GM19455 (cell line): ENCODE measurements at regions not wholly inside any gene's neighbourhood (a gene's known extent, or its start where the extent isn't known, plus 50 kb on each side); places are given as distances from the start of the nearest gene placed in this dataset.

Experiments
- ATAC-seq: cut with Tn5 transposase; IDR thresholded peaks from one replicate; pipeline ENCODE4 v1.9.1; 2021; ENCODE audit not compliant: unreplicated experiment

DNA sequence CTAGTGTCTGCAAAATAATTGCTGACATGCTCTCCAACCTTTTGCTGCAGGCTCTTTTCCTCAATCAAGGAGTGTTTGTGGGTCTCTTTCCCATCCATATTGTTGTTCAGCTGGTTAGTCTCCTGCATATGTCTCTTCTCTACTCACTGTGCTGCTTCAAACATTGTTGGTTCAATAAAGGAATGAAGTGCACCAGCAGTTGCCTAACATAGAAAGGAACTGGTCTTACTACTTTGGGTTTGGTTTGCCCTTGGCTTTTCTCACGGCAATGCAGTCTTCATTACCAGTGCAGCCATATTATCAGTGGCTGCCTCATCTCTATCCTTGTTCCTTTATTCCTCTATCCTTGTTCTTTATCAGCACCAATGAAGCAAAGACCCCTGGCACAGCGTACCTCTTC lies 169.7 kb upstream of the TPK1 start:
- no peak for ATAC-seq

DNA sequence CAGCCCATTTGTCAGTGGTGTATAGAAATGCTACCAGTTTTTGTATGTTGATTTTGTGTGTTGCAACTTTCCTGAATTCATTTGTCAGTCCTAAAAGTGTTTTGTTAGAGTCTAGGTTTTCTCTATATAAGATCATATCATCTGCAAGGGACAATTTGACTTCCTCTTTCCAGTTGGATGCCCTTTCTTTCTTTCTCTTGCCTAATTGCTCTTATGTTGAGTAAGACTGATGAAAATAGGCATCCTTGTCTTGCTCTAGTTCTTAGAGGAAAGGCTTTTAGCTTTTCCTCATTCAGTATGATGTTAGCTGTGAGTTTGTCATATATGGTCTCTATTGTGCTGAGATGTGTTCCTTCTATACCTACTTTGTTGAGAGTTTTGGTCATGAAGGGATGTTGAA lies 161.7 kb upstream of the TPK1 start:
- no peak for ATAC-seq

DNA sequence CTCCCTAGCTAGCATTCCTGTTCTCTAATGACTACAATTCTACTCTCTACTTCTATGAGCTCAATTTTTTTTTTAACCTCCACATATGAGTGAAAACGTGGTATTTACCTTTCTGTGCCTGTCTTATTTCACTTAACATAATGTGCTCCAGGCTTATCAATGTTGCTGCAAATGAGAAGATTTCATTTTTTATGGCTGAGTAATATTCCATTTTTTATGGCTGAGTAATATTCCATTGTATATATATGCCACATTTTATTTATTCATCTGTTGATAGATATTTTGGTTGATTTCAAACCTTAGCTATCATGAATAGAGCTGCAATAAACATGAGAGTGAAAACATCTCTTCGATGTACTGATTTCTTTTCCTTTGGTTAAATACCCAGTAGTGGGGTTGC lies 159.6 kb upstream of the TPK1 start:
- ATAC-seq, result no peak

DNA sequence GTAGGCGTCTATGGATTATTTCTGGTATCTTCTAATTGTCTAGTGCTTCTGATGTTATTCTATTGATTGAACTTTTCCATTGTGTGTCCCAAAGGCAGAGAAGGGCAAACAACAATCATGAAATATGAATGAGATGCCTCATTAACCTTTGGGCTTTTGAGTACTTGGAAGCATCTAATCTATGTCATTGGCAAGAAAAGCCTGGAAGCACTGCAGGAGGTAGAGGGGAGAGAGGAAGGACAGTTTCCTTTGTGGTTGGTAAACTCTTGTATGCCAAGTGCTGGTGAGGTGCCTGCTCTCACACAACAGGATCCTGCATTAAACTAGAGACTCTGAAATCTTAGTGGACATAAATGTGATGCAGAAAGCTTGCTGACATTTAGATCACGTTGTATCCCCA lies 155.2 kb upstream of the TPK1 start:
- ATAC-seq, result no peak

DNA sequence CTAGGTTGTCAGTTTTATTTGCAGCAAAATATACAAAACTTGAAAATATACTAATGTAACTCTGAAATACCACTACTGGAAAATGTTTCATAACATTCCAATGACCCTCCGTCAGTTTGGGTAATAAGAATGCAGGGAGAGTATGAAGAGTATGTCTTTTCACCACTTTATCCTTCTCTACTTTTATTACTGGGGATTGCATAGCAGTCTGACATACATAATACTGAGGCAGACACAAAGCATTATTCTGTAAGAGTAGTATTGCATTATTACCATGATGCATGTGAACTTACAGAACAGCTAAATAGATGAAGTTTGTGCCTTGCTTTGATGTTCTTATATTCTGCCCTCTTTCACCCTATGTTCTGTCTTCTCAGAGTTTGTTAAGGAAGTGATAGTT lies 151.8 kb upstream of the TPK1 start:
- no peak for ATAC-seq

DNA sequence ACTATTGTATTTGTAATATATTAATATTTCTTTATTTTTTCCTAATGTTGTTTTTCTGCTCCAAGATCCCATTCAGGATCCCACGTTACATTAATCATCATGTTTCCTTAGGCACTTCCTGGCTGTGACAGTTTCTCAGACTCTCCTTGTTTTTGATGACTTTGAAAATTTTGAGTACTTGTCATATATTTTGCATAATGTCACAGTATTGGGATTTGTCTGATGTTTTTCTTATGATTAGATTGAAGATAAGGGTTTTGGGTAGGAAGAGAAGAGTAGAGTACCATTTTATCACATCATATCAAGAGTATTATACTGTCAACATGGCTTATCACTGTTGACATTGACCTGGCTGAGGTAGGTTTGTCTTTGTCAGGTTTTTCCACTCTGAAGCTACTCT lies 146.3 kb upstream of the TPK1 start:
- no peak for ATAC-seq

DNA sequence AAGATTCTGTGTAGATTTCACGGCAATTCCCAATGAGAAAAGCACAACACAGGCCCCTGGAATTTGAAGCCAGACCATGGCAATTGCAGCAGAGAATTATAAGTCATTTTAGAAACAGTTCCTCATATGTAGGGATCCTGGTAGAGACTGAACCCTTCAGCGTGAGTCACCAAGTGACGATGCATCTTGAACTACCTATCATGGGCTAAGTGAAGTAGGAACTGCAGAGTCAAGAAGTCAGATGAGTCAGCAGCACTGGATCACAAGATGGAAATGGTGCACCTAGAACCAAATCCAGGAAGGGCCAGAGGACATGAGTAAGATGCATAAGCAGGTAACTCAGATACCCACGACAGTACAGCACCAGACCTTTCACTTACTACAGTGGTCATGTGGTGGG lies 140.0 kb upstream of the TPK1 start:
- ATAC-seq, result no peak

DNA sequence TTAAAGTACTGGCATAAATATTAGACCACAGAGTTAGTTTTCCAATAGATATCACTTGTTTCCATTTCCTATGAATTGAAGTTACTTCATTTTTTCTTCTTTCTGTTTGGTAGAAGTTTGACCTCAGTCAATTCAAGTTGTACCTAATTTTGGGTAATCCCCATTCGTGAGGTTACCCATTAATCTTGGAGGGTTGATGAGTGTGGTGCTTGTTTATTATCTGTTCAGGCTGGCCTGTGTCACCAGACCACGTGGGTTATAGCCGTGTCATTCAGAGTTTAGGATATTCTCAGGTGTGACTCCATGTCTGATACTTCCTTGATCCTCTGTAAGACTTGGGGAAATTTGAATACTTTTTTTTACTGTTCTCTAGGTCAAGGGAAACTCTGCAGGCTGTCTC lies 133.9 kb upstream of the TPK1 start:
- no peak for ATAC-seq

DNA sequence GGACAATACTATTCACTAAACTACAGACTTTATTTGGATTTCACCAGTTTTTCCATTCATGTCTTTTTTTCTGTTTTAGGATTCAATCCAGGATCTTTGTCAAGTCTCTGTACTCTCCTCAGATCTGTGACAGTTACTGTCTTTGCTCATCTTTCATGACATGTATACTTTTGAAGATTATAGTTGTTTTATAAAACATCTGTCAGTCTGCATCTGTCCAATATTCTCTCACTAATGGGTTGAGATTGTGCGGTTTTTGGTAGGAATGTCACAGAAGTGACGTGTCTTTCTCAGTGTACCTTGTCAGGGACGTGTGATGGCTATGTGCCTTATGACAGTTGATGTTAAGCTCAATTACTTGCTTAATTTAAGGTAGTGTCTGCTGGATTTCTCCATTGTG lies 124.9 kb upstream of the TPK1 start:
- no peak for ATAC-seq

DNA sequence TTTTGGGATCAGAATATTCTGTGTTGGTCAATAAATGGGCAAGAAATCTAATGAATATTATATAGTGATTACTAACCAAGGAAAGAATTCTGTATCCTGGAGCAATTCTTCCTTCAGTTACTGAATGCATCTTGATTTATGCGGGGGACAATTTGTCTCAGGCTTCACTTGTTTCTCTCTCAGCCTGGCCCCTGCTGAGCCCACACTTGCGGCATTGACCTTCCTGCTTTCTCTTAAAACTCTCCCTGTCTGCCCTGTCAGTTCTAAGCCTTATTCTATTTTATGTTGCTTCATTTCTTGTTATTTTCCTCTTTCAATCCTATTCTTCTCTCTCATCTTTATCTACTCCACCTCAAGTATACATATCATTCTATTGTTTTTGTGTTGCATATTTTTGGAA lies 122.1 kb upstream of the TPK1 start:
- ATAC-seq, result no peak

DNA sequence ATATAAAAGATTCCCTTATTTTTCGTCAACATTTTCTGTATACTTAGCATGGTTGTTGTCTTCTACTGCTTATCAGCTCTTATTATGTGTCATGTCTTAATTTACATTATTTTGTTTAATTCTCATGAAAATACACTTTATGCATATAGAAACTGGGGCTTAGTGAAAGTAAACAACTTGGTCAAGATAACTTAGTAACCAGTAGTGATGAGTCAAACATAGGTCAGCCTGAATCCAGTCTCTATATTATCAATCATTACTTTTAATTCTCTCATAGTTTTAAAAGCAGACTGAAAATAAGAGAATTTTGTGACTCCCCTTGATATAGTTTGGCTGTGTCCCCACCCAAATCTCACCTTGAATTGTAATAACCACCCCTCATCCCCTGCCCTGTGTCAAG lies 119.6 kb upstream of the TPK1 start:
- no peak for ATAC-seq

DNA sequence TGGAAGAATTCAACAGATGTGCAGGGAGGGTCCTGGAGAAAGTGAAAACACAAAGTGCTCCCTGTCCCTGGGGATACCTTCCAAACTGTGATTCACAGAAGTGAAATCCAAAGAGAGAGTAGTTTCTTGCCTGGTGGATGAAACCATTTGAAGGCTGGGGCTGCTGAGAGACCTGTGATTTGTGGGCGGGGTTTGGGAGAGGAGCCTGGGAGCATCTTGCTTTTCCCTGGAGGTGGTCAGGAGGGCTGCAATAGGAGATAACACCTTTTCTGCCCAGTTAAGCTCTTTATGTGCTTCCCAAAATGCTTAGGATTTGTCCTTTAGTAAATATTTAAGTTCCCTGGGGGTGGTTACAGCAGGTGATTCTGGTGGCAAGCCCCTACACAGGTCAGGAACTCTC lies 105.3 kb upstream of the TPK1 start:
- ATAC-seq, result no peak

DNA sequence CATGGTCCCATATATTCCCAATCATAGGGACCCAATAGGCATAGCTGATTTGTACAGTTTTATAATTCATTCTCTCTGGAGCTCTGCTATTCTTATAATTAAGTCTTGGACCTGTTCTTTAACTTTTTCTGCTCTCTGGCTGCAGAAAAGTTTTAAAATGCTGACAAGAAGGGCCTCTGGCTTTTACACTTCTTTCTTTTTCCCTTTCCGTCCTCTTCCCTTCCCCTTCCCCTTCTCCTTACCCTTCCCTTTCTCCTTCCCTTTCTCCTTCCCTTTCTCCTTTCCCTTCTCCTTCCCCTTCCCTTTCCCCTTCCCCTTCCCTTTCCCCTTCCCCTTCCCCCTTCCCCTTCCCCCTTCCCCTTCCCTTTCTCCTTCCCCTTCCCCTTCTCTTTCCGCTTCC lies 101.3 kb upstream of the TPK1 start:
- no peak for ATAC-seq

DNA sequence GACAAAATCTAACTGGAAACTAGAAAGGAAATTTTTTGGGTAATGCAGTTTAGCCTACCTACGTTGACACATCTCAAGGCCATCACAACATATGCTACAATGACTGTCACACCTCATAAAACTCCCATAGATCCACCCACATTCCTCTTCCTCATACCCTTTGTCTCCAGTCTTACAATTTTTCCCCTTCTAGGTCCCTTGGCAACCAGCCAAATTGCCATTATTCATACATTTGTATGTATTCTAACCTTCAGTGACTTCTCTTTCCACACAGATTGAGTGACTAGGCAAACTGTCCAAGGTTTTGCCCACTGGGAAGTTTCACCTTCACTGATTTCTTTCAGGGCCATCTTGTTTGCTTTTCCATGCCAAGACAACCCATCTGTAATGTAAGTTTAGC lies 100.5 kb upstream of the TPK1 start:
- no peak for ATAC-seq

DNA sequence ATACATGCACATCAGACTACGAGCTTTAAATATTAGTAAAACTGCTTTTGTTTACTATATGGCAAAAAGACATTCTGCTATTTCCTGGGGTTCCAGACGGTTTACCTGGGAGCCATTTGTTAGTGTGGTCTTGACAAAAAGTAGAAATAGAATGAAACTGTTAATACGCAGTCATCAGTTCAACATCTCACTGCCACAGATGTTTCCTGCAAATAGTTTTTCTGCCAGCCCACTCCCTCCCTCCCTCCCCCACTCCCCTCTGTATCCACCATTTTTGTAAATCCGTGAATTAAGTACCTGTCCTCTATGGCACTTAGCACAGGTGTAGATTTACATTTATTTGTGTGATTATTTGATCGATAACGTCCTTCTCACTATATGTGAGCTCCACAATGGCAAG lies 74.6 kb upstream of the TPK1 start:
- ATAC-seq, result no peak

DNA sequence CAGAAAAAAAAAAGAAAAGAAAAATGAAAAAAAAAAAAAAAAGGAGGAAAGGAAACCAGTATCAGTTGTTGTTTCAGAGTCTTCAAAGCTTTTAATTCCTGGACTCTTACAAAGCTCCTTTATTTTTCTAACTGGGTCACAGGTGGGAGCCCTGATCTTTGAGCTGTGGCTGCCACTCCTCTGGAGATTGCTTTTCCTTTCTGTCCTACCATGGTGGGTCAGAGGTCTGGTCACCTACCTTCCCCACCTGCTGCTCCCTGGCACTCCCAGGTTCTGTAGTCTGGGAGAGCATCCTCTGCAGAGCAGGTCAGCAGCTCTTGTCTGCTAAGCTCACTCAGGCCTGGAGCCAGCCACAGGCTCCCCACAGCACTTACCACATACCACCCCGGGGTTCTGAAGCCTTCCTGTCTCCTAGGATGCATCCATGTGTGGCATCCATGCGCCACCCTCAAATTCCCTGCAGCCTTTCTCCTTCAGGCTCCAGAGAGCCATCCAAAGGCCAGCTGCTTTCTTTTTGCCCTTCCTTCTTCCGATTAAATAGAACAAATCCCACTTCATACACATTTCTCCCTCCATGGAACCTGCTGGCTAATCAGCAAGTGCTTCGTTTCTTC lies 73.2 kb upstream of the TPK1 start:
- ATAC-seq, result no peak

DNA sequence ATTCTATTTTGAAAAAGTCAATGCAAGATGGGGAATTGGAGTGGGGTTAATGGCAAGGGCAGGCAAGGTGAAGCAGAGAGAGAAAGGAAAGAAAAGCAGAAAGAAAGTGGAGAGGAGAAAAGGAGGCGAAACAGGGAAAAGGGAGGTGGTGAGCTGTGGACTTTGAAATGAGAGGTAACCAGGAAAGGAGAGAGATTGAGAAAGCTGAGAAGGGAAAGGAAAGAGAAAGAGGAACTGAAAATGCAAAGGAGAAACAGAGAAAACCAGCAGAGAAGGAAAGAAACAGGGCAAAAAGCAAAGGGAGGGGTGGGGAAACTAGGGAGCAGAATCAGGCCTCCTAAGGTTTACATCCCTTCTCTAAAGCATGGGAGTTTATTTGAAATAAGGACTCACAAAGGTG lies 72.5 kb upstream of the TPK1 start:
- no peak for ATAC-seq

DNA sequence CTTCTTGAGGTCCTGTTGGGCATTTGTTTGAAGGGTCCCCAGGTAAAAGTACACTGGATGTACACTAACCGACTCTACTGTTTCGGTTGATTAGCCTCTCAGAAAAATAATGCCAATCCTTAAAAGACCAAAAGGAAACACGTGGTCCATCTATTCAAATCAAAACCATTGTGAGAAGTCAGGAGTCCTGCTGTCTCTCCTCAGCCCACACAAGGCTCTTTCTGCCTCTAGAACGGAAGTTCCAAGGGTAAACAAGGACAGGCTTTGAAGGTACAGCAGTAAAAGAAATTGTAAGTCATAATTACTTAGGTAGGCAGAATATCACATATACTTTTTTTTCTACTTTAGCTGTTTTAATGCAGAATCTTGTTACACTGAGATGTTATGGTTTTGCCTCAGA lies 71.7 kb upstream of the TPK1 start:
- ATAC-seq, result peak; percentile 62

DNA sequence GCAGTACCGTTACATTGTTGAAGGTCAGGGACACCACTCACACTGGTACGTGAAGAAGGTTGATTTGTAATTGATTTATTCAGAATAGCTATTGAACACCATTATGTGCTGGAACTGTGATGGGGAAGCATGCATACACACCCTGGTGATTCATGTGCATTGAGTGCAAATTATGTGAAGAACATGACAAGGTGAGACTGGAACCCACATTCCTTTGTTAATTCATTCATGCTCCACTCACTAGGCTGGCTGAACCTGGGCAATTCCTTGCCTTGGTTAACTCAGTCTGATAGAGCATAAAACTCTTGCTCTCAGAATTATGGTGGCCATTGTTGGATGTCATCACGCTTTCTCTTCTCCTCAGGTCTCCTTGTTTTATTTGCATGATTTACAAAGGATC lies 67.3 kb upstream of the TPK1 start:
- no peak for ATAC-seq

DNA sequence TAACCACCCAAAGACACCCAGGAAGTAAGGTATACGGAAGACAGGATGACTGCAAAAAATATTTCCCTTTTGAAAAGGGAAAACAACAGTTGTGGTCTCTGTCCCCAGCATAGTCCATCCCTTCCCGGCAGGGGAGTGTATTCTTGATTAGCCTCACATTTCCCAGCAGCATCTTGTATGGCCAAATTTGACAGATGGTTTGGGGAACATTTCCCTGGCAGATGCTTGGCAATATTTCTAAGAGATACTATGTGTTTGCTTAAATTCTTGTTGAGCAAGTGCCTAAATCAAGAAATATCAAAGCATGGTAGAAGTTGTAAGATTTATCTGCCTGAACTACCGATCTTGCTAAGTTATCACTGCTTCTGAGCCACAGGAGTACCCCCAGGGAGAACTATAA lies 56.9 kb upstream of the TPK1 start:
- no peak for ATAC-seq
